ENCODE measurements at regions not wholly inside any gene's neighbourhood (a gene's known extent, or its start where the extent isn't known, plus 50 kb on each side); places are given as distances from the start of the nearest gene placed in this dataset.

DNA sequence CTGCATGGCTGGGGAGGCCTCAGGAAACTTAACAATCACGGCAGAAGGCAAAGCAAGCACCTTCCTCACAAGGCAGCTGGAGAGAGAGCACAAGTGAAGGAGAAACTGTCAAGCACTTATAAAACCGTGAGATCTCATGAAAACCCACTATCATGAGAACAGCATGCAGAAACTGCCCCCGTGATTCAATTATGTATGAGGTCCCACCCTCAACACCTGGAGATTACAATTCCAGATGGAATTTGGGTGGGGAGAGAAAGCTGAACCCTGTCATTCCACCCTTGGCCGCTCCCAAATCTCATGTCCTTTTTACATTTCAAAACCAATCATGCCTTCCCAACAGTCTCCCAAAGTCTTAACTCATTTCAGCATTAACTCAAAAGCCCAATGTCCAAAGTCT, 107.2 kb upstream of the ECI2 start:
- TF ChIP-seq POLR2AphosphoS5 (IDR thresholded peaks at IDR 0.05; ENCODE audit: low read depth, low read length) (no peak), POLR2A (IDR thresholded peaks at IDR 0.05; ENCODE audit: low read depth, low read length) (no peak)

Measured in GM12891 (cell line).